ENCODE measurements at regions not wholly inside any gene's neighbourhood (a gene's known extent, or its start where the extent isn't known, plus 50 kb on each side); places are given as distances from the start of the nearest gene placed in this dataset.

DNA sequence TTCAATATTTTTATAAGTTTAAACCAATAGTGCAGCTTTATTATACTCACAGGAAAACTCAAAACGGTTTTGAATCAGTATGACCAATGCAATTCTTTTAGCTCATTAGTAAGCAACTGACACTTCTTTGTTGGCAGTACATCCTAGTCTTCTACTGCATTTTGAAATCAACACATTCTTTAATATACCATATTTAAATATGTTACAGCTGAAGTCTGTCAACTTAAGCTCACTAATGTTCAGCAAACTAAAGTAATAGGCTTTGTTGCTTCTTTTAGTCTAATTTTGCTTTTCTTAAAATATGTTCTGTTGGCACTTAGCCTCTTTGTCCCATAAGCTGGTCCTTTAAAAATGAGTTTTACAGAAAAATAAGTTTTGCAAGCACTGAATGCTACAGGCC, 55.4 kb upstream of the CCBE1 start:
- no peak for DNase-seq

DNA sequence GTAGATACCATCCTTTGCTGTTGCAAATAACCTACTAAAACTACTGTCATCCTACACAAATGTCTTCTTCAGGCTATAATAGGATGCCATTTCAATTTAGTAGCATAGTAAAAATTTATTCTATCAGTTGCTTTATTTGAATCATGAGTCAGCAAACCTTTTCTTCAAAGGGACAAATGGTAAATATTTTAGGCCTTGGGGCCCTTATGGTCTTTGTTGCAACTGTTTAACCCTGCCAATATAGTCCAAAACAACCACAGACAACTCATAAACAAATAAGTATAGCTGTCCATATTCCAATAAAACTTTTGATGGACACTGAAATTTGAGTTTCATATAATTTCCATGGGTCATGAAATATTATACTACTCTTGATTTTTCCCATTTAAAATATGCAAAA, 54.0 kb upstream of the CCBE1 start:
- DNase-seq: no peak

DNA sequence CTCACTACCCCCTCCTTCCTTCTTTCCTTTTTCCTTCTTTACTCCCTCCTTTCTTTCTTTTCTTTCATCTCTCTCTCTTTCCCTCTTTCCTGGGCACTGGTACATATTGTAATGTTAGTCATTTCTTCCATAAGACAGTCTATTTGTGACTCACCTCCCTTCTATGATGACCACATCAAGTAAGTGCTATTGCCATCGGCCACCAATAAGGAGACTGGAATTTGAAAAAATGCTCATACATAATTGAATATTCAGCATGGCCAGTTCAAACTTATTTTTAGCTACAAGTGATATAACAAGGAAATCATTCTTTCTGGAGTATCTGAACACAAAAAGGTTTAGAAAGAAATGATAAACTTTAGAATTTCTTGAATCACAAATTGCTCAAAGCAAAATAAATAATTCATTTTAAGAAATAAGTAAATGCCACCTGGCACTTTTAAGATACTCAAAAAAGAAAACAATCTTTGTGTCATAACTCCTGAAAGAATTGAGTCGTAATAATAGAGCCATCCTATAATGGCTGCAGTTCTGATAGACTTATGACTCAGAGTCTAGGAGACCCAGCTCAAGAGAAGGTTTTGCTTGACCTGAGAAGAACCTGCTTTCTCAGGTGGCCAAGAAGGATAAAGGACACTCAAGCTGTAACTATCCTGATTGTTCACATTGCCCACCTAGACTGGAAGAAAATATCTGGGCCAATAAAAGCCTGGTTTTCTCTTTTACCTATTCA, 51.6 kb upstream of the CCBE1 start:
- DNase-seq: no peak
